CD4-positive, alpha-beta T cell treated with Interleukin-12 subunit alpha and Interleukin-12 subunit beta, for 1 hour (primary cell): ENCODE measurements at regions not wholly inside any gene's neighbourhood (a gene's known extent, or its start where the extent isn't known, plus 50 kb on each side); places are given as distances from the start of the nearest gene placed in this dataset.

ENCODE experiments used
- DNase-seq: peaks from one replicate; pipeline ENCODE4 v3.0.0-alpha.2; 2020

GRCh38 chr7:130912862-130913638, 179.0 kb upstream of the KLF14 start:
- peak; percentile 90 for DNase-seq

- no peak for DNase-seq
Measured at GRCh38 chr7:130913639-130914553, 179.9 kb upstream of the KLF14 start.

- no peak for DNase-seq
Measured at GRCh38 chr7:130914554-130915294, 180.7 kb upstream of the KLF14 start.

- DNase-seq: no peak
Measured at GRCh38 chr7:130917669-130918128, 183.7 kb upstream of the KLF14 start.

- no peak for DNase-seq
Measured at GRCh38 chr7:130918129-130919052, 184.4 kb upstream of the KLF14 start.

GRCh38 chr7:130919316-130920103, 185.5 kb upstream of the KLF14 start:
- DNase-seq: no peak

GRCh38 chr7:130920122-130920521, 186.1 kb upstream of the KLF14 start:
- no peak for DNase-seq

GRCh38 chr7:130921391-130922180, 187.6 kb upstream of the KLF14 start:
- no peak for DNase-seq

GRCh38 chr7:130922206-130923112, 188.5 kb upstream of the KLF14 start:
- no peak for DNase-seq

- no peak for DNase-seq
Measured at GRCh38 chr7:130923365-130923764, 189.4 kb upstream of the KLF14 start.

- DNase-seq: no peak
Measured at GRCh38 chr7:130923930-130924329, 189.9 kb upstream of the KLF14 start.

GRCh38 chr7:130925136-130925794, 191.3 kb upstream of the KLF14 start:
- no peak for DNase-seq

GRCh38 chr7:130926001-130926691, 192.1 kb upstream of the KLF14 start:
- peak; percentile 65 for DNase-seq

- DNase-seq: no peak
Measured at GRCh38 chr7:130927062-130927461, 193.1 kb upstream of the KLF14 start.

- no peak for DNase-seq
Measured at GRCh38 chr7:130927564-130927963, 193.6 kb upstream of the KLF14 start.

GRCh38 chr7:130929896-130930659, 196.1 kb upstream of the KLF14 start:
- peak; percentile 70 for DNase-seq

- no peak for DNase-seq
Measured at GRCh38 chr7:130930681-130931080, 196.7 kb upstream of the KLF14 start.
